Kidney epithelial cell (primary cell): ENCODE measurements at regions not wholly inside any gene's neighbourhood (a gene's known extent, or its start where the extent isn't known, plus 50 kb on each side); places are given as distances from the start of the nearest gene placed in this dataset.

Experiments used
- DNase-seq: peaks from one replicate; pipeline ENCODE4 v3.0.0-alpha.2; 2010; ENCODE audit warnings: low read depth
- H3K27me3 ChIP-seq: 2 replicates; pipeline ENCODE4 v1.6.0; 2011; ENCODE audit warnings: low read length; ENCODE audit not compliant: control insufficient read depth, insufficient read depth
- H3K36me3 ChIP-seq: 2 replicates; pipeline ENCODE4 v1.5.1; 2011; ENCODE audit warnings: low read length; ENCODE audit not compliant: control insufficient read depth, insufficient read depth
- H3K4me3 ChIP-seq: 2 replicates; pipeline ENCODE4 v1.5.1; 2011; ENCODE audit warnings: low read depth, mild to moderate bottlenecking, control low read depth, low read length
- CTCF ChIP-seq: IDR thresholded peaks from 2 replicates; pipeline ENCODE4 v1.5.1; 2011; ENCODE audit warnings: mild to moderate bottlenecking, moderate library complexity, low read length, control low read depth, inconsistent platforms; ENCODE audit not compliant: insufficient read depth, poor library complexity, severe bottlenecking

GRCh38 chr22:47822422-47822821, 1060.0 kb downstream of the TBC1D22A start:
- DNase-seq, result no peak
- no peak for TF ChIP-seq CTCF
- no peaks in the 10 kb centered on the region for H3K27me3 ChIP-seq
- H3K36me3 ChIP-seq, result no peaks in the 10 kb centered on the region
- no peak overlapping the region for H3K4me3 ChIP-seq

- no peak for TF ChIP-seq CTCF
- Histone ChIP-seq H3K4me3 (no peak overlapping the region), H3K27me3 (no peaks in the 10 kb centered on the region), H3K36me3 (no peaks in the 10 kb centered on the region)
- DNase-seq, result no peak
Measured at GRCh38 chr22:47818496-47818895, 1056.0 kb downstream of the TBC1D22A start.

GRCh38 chr22:47817380-47817779, 1054.9 kb downstream of the TBC1D22A start:
- no peak for DNase-seq
- Histone ChIP-seq H3K27me3 (no peaks in the 10 kb centered on the region), H3K36me3 (no peaks in the 10 kb centered on the region), H3K4me3 (no peak overlapping the region)
- no peak for TF ChIP-seq CTCF

GRCh38 chr22:47816863-47817210, 1054.4 kb downstream of the TBC1D22A start:
- TF ChIP-seq CTCF, result no peak

GRCh38 chr22:47816121-47816862, 1053.8 kb downstream of the TBC1D22A start:
- H3K4me3 ChIP-seq, result no peak overlapping the region
- no peak for TF ChIP-seq CTCF
- H3K27me3 ChIP-seq, result no peaks in the 10 kb centered on the region
- H3K36me3 ChIP-seq, result no peaks in the 10 kb centered on the region
- DNase-seq, result no peak

More at GRCh38 chr22:47816863-47817210, 1054.4 kb downstream of the TBC1D22A start:
- DNase-seq, result no peak
- Histone ChIP-seq H3K36me3 (no peaks in the 10 kb centered on the region), H3K27me3 (no peaks in the 10 kb centered on the region), H3K4me3 (no peak overlapping the region)

GRCh38 chr22:47814474-47814873, 1052.0 kb downstream of the TBC1D22A start:
- no peak for TF ChIP-seq CTCF
- H3K27me3 ChIP-seq, result no peaks in the 10 kb centered on the region

More at GRCh38 chr22:47814474-47814873, 1052.0 kb downstream of the TBC1D22A start:
- Histone ChIP-seq H3K36me3 (no peaks in the 10 kb centered on the region), H3K4me3 (no peak overlapping the region)
- no peak for DNase-seq
